Suppressor macrophage treated with lipopolysaccharide for 1 hour (primary cell): ENCODE measurements at regions not wholly inside any gene's neighbourhood (a gene's known extent, or its start where the extent isn't known, plus 50 kb on each side); places are given as distances from the start of the nearest gene placed in this dataset.
"Not testable (repeated sequence)": the region's sequence is repeated elsewhere in the genome, so short reads cannot be mapped to it uniquely, and the experiment has no call there.

ENCODE experiments used
- DNase-seq, 3 donors: peaks; one replicate each; pipeline ENCODE4 v3.0.0-alpha.2; 2020 to 2022

DNA sequence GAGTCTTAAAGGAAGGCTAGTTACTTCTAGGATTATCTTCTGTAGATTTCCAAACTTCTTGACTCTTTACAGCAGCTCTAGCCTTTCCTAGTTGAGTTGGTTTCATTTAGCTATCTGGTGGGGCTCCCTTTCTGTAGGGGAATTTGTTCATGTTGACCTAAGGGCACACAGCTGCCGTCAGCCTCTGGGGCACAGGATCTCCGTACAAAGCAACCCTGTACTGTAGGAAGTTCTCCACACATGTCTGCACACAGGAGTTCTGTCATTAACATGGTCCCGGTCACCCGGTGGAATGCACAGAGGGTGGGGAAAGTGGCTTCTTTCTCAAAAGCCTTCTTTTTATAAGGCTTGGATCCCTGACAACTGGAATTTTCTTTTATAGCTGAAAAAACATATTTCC lies 88.7 kb upstream of the TNIK start:
- peak in 2 of 3 donors; percentile 47 for DNase-seq

DNA sequence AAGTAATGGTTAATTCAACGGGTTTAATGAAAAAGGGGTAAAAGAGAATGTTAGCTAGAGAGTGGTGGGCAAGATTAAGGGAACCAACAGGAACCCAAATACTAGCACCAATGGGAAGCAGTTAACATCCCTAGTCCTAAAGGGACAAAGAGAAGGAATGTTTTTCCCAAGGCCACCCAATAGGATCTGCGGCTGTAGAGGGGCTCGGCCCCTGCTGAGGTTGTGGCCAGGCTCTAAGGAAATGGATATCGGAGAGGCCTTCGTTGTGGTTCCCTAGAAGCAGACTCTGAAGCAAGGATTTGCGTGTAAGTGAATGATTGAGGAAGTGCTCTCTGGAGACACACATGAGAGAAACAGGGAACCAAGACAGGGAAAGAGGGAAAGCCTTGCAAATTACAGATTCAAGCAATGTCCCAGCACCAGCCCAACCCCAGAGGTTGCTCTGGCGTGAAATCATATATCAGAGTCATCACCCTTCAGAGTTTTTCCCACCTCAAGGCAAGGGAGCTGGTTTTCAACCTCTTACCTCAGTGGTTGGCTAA lies 83.6 kb upstream of the TNIK start:
- peak; percentile 74 to 80 (median 80) for DNase-seq

DNA sequence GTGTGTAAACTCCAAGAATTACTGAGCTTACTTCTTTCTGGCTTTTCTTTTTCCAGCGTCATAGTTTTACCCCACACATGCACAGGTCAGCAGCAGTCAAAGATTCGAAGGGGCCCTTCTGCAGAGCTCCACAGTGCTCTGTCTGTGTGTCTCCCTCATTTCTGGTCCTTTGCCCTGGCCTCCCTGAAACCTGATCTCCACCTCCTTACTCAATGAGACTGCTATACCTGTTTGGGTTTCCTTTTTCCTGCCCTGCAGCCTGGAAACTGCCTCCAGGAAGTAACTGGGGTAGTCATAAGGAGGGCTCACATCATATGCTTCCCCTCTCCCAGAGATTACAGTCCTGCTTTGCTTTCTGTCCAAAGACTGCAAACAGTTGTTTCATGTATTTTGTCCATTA lies 82.8 kb upstream of the TNIK start:
- no peak for DNase-seq

GRCh38 chr3:171541647-171542046 lies 81.4 kb upstream of the TNIK start:
- no peak for DNase-seq

DNA sequence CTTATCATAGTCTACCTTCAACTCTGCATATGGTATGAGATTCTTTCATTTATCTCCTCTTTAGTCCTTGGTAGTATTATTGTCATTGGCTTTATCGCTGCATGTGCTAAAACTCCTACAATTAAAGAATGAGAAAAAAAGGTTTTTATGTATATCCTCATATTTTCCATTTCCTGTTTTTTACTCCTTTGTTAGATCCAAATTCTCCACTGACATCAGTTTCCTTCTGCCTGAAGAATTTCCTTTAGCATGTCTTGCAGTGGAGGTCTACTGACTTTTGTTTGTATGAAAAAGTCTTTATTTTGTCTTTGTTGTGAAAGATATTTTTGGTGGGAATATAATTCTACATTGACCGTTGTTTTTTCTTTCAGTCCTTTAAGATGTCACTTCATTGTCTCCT lies 81.0 kb upstream of the TNIK start:
- peak in 1 of 3 donors; percentile 34 for DNase-seq

DNA sequence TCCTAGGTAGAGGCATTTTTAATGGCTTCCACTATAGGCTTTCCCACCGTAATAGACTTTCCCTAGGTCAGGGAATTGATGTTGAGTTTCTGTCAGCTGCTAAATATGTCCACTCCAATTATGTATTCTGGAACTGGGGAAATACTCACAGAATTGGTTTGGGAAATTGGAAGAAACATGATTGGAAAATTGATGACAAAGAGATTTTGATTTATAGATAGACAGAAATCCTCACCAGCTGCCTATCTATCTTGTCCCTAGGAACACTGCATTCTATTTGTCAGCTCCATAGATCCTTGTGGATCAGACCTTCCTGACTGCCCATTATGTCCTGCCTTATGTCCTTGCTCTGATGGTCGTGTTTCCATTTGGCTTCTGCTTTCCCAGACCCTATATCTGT lies 75.6 kb upstream of the TNIK start:
- no peak for DNase-seq

GRCh38 chr3:171535133-171535532 lies 74.9 kb upstream of the TNIK start:
- DNase-seq: no peak

DNA sequence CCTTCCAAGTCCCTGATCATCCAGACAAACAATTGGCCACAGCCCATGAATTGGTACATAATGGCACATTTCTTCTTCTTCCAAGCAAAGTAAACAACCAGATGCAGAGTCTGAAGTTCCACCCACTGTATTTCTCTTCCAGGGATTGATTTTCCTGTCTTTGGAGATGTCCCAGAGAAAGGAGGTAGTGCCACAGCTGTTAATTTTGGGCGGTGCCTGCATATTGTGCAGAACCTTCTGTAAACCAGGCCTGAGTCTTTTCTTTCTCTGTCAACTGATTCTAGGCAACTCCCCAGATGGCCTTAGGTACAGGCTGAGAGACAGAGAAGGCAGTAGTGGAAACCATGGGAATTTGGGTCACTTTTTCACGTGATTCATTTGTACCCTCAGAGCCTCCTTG lies 73.5 kb upstream of the TNIK start:
- no peak for DNase-seq

GRCh38 chr3:171532294-171532693 lies 72.1 kb upstream of the TNIK start:
- DNase-seq: no peak

- peak in 2 of 3 donors; percentile 15 to 58 for DNase-seq
These were observed 71.5 kb upstream of the TNIK start for GRCh38 chr3:171531716-171532115.

GRCh38 chr3:171528102-171528501 lies 67.9 kb upstream of the TNIK start:
- DNase-seq: no peak

GRCh38 chr3:171526869-171527268 lies 66.7 kb upstream of the TNIK start:
- no peak for DNase-seq

GRCh38 chr3:171526146-171526545 lies 65.9 kb upstream of the TNIK start:
- DNase-seq: no peak

DNA sequence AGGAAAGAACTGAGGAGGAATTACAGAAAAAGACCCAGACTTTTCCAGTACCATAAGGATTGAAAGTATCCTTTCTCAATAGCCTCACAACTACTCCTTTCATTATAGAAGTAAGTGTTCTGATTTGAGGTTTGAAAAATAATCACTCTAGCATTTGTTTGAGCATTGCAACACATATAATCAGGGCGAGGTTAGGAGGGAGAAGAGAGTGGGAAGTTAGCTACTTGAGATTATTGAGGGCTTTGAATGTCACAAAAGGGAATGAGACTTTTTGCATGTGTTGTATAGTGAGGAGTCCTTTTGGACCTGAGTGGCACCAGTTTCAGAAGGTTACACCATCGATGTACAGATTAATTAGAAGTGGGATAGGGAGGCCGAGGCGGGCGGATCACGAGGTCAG lies 65.2 kb upstream of the TNIK start:
- DNase-seq: no peak

GRCh38 chr3:171524921-171525310 lies 64.7 kb upstream of the TNIK start:
- DNase-seq: no peak

- DNase-seq: peak; percentile 70 to 80 (median 77)
These were observed 62.4 kb upstream of the TNIK start for GRCh38 chr3:171522651-171523050.

- not testable (repeated sequence) for DNase-seq
These were observed 59.2 kb upstream of the TNIK start for GRCh38 chr3:171519423-171519822.

GRCh38 chr3:171516765-171517164 lies 56.6 kb upstream of the TNIK start:
- no peak for DNase-seq

DNA sequence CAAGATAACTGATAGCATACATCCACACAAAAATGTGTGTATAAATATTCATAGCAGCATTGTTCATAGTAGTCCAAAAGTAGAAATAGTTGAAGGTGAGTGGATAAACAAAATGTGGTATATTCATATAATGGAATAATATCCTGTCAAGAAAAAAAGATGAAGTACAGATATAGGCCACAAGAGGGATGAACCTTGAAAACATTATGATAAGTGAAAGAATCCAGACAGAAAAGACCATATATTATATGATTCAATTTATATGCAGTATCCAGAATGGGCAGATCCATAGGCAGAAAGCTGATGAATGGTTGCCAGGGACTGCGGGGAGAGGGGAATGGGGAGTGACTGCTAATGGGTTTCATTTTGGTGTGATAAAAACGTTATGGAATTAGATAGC lies 54.3 kb upstream of the TNIK start:
- peak; percentile 22 to 46 (median 38) for DNase-seq

GRCh38 chr3:171511450-171511849 lies 51.2 kb upstream of the TNIK start:
- DNase-seq: no peak
